ENCODE measurements at regions not wholly inside any gene's neighbourhood (a gene's known extent, or its start where the extent isn't known, plus 50 kb on each side); places are given as distances from the start of the nearest gene placed in this dataset.

GRCh38 chr13:109859898-109860297 is 73.5 kb upstream of the IRS2 start:
- Histone ChIP-seq H3K27me3 (replicated peaks in 1 of 7) (peaks cover 0 to 81% (median 6%) of the 10 kb centered on the region in 7 donors), H3K4me3 (no peak overlapping the region), H3K36me3 (no peaks in the 10 kb centered on the region), H3K27ac (no peak overlapping the region), H3K4me1 (peaks cover 0 to 6% (median 0%) of the 10 kb centered on the region in 6 donors), H3K9me3 (no peaks in the 10 kb centered on the region)
- 33 to 50% (median 40%) methylated on average over 3 of the region's 3 CpGs for WGBS, 5 donors
- no peak for TF ChIP-seq CTCF (IDR thresholded peaks at IDR 0.05 in 8 of 11, conservative IDR thresholded peaks at IDR 0.05 in 3 of 11)
- no peak for TF ChIP-seq POLR2A (IDR thresholded peaks at IDR 0.05)
- no peak for TF ChIP-seq POLR2AphosphoS5 (IDR thresholded peaks at IDR 0.05)
- intact Hi-C loops (cut with DNase I; ENCODE audit: low total_unique reads): no loop called here
- no peak for DNase-seq

- DNase-seq: no peak
- intact Hi-C loops (cut with DNase I; ENCODE audit: low total_unique reads): no loop called here
- Histone ChIP-seq H3K27me3 (replicated peaks in 1 of 7) (peaks cover 0 to 85% (median 6%) of the 10 kb centered on the region in 7 donors), H3K36me3 (no peaks in the 10 kb centered on the region), H3K27ac (no peak overlapping the region), H3K4me1 (peaks cover 0 to 6% (median 0%) of the 10 kb centered on the region in 6 donors), H3K9me3 (no peaks in the 10 kb centered on the region), H3K4me3 (no peak overlapping the region)
- no peak for TF ChIP-seq POLR2A (IDR thresholded peaks at IDR 0.05)
- TF ChIP-seq POLR2AphosphoS5 (IDR thresholded peaks at IDR 0.05): no peak
- TF ChIP-seq CTCF (IDR thresholded peaks at IDR 0.05 in 8 of 11, conservative IDR thresholded peaks at IDR 0.05 in 3 of 11): no peak
- WGBS, 5 donors: 75 to 88% (median 79%) methylated on average over 8 of the region's 8 CpGs
Measured at GRCh38 chr13:109859216-109859835, 72.9 kb upstream of the IRS2 start.

GRCh38 chr13:109858319-109858718 is 71.9 kb upstream of the IRS2 start:
- H3K27ac ChIP-seq: no peak overlapping the region
- peaks cover 0 to 84% (median 6%) of the 10 kb centered on the region in 7 donors for H3K27me3 ChIP-seq (replicated peaks in 1 of 7)
- no peaks in the 10 kb centered on the region for H3K9me3 ChIP-seq
- TF ChIP-seq POLR2AphosphoS5 (IDR thresholded peaks at IDR 0.05) (no peak), POLR2A (IDR thresholded peaks at IDR 0.05) (no peak), CTCF (IDR thresholded peaks at IDR 0.05 in 8 of 11, conservative IDR thresholded peaks at IDR 0.05 in 3 of 11) (no peak)
- no peak for DNase-seq
- intact Hi-C loops (cut with DNase I; ENCODE audit: low total_unique reads): no loop called here
- no peak overlapping the region for H3K4me3 ChIP-seq
- H3K4me1 ChIP-seq: peaks cover 0 to 6% (median 0%) of the 10 kb centered on the region in 6 donors
- 74 to 87% (median 79%) methylated on average over 7 of the region's 7 CpGs for WGBS, 5 donors
- H3K36me3 ChIP-seq: no peaks in the 10 kb centered on the region

- no peak overlapping the region for H3K4me3 ChIP-seq
- peaks cover 0 to 6% (median 0%) of the 10 kb centered on the region in 6 donors for H3K4me1 ChIP-seq
- no peaks in the 10 kb centered on the region for H3K9me3 ChIP-seq
- WGBS, 5 donors: 67 to 77% (median 75%) methylated on average over 7 of the region's 7 CpGs
- no peak overlapping the region for H3K27ac ChIP-seq
- no peak for TF ChIP-seq POLR2A (IDR thresholded peaks at IDR 0.05)
- no peak for TF ChIP-seq POLR2AphosphoS5 (IDR thresholded peaks at IDR 0.05)
- TF ChIP-seq CTCF (IDR thresholded peaks at IDR 0.05 in 8 of 11, conservative IDR thresholded peaks at IDR 0.05 in 3 of 11): no peak
- H3K36me3 ChIP-seq: no peaks in the 10 kb centered on the region
- H3K27me3 ChIP-seq (replicated peaks in 1 of 7): peaks cover 0 to 84% (median 6%) of the 10 kb centered on the region in 7 donors
- intact Hi-C loops (cut with DNase I; ENCODE audit: low total_unique reads): no loop called here
- no peak for DNase-seq
Measured at GRCh38 chr13:109857803-109858202, 71.4 kb upstream of the IRS2 start.
